ENCODE measurements at regions not wholly inside any gene's neighbourhood (a gene's known extent, or its start where the extent isn't known, plus 50 kb on each side); places are given as distances from the start of the nearest gene placed in this dataset.

DNA sequence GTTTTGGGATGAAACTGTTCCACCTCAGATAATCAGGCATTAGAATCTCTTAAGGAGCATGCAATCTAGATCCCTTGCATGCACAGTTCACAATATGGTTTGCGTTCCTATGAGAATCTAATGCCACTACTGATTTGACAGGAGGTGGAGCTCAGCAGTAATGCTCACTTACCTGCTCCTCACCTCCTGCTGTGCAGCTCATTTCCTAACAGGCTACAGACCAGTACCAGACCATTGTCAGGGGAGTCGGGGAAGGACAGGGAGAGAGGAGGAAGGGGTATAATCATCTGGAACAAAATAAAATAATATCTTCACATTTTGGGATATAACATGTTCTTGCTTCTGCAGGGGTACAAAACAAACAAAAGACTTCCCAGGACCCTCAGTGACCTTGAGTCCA, 532.0 kb upstream of the FSHR start:
- ATAC-seq (no peak), DNase-seq (ENCODE audit: low read depth, low spot score) (no peak)
- H2AFZ ChIP-seq (ENCODE audit: low read depth, low read length, poor library complexity, severe bottlenecking), result no peak overlapping the region
- H4K20me1 ChIP-seq (ENCODE audit: insufficient read depth), result no peaks in the 10 kb centered on the region
- H3K4me3 ChIP-seq (replicated peaks in 1 of 2; ENCODE audit: low read depth in 1 of 2, low read length in 2 of 2), result no peak overlapping the region
- BruUV-seq (replicated peaks), result no TSS peak
- no peak overlapping the region for H3K9ac ChIP-seq (ENCODE audit: low read length)
- no peaks in the 10 kb centered on the region for H3K9me2 ChIP-seq (ENCODE audit: insufficient read depth)
- H3K36me3 ChIP-seq (ENCODE audit: control insufficient read depth in 1 of 2, insufficient read depth in 2 of 2, low read length in 2 of 2), result no peaks in the 10 kb centered on the region
- ChIA-PET POLR2A (no interaction called here), RAD21 (ENCODE audit: low non-redundant PET in 1 of 2, low total read pairs in 2 of 2, uncharacterized antibody in 2 of 2, unreplicated experiment in 2 of 2) (no interaction called here), CTCF (no interaction called here)
- intact Hi-C loops (cut with micrococcal nuclease), result loop anchor here (5.0 kb wide), 1 partner anchor 716 kb away; no protein-coding TSS in a partner anchor
- no peak overlapping the region for H3K4me2 ChIP-seq (ENCODE audit: low read length)
- H3K79me2 ChIP-seq (ENCODE audit: insufficient read depth, low read length), result no peaks in the 10 kb centered on the region
- H3K4me1 ChIP-seq (ENCODE audit: control insufficient read depth in 1 of 2, insufficient read depth in 2 of 2, low read length in 2 of 2), result no peaks in the 10 kb centered on the region
- no peaks in the 10 kb centered on the region for H3K27me3 ChIP-seq (ENCODE audit: insufficient read depth, low read length)
- no peaks in the 10 kb centered on the region; a peak in 1 of 4 replicates for H3K9me3 ChIP-seq (ENCODE audit: control insufficient read depth in 1 of 2, insufficient read depth in 1 of 2, low read depth in 1 of 2, low read length in 2 of 2)
- no peak overlapping the region for H3K27ac ChIP-seq (ENCODE audit: low read depth, low read length)
- TF ChIP-seq, protein P1, sequence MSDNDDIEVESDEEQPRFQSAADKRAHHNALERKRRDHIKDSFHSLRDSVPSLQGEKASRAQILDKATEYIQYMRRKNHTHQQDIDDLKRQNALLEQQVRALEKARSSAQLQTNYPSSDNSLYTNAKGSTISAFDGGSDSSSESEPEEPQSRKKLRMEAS (IDR thresholded peaks at IDR 0.05), result no peak
- TF ChIP-seq, protein P2, sequence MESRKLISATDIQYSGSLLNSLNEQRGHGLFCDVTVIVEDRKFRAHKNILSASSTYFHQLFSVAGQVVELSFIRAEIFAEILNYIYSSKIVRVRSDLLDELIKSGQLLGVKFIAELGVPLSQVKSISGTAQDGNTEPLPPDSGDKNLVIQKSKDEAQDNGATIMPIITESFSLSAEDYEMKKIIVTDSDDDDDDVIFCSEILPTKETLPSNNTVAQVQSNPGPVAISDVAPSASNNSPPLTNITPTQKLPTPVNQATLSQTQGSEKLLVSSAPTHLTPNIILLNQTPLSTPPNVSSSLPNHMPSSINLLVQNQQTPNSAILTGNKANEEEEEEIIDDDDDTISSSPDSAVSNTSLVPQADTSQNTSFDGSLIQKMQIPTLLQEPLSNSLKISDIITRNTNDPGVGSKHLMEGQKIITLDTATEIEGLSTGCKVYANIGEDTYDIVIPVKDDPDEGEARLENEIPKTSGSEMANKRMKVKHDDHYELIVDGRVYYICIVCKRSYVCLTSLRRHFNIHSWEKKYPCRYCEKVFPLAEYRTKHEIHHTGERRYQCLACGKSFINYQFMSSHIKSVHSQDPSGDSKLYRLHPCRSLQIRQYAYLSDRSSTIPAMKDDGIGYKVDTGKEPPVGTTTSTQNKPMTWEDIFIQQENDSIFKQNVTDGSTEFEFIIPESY (IDR thresholded peaks at IDR 0.05; ENCODE audit: extremely low read depth, insufficient replicate concordance, low read length), result no peak
- no peak for TF ChIP-seq JUND (IDR thresholded peaks at IDR 0.05)
- TF ChIP-seq ATF3 (IDR thresholded peaks at IDR 0.05), result no peak
- no peak for TF ChIP-seq FOSL1 (IDR thresholded peaks at IDR 0.05; ENCODE audit: low read depth)
- TF ChIP-seq SP1 (IDR thresholded peaks at IDR 0.05; ENCODE audit: low read depth), result no peak
- no peak for TF ChIP-seq CTCF (IDR thresholded peaks at IDR 0.05 in 2 of 3, conservative IDR thresholded peaks at IDR 0.05 in 1 of 3; ENCODE audit: borderline replicate concordance in 1 of 3, insufficient read depth in 1 of 3, low read depth in 2 of 3, low read length in 2 of 3)
- TF ChIP-seq YY1 (IDR thresholded peaks at IDR 0.05; ENCODE audit: extremely low read depth, insufficient replicate concordance, low read depth, low read length), result no peak
- TF ChIP-seq ZFX (IDR thresholded peaks at IDR 0.05), result no peak
- TF ChIP-seq ELF1 (IDR thresholded peaks at IDR 0.05; ENCODE audit: borderline replicate concordance, low read depth), result no peak
- TF ChIP-seq ZNF274 (IDR thresholded peaks at IDR 0.05; ENCODE audit: low read depth, low read length), result no peak
- no peak for TF ChIP-seq CEBPB (IDR thresholded peaks at IDR 0.05; ENCODE audit: low read depth)
- no peak for TF ChIP-seq EZH2 (IDR thresholded peaks at IDR 0.05)
- TF ChIP-seq SRF (IDR thresholded peaks at IDR 0.05; ENCODE audit: low read depth), result no peak
- TF ChIP-seq RAD21 (IDR thresholded peaks at IDR 0.05; ENCODE audit: low read depth), result no peak
- no peak for TF ChIP-seq EGR1 (IDR thresholded peaks at IDR 0.05; ENCODE audit: low read depth)
